Upper lobe of right lung (tissue), 1 donor: ENCODE measurements at regions not wholly inside any gene's neighbourhood (a gene's known extent, or its start where the extent isn't known, plus 50 kb on each side); places are given as distances from the start of the nearest gene placed in this dataset.

Experiments
- ATAC-seq: fragments of 200-7000 bp; cut with Tn5 transposase; one replicate; pipeline ENCODE4 v1.9.1; 2020; ENCODE audit warnings: mild to moderate bottlenecking, moderate library complexity
- DNase-seq: peaks from one replicate; pipeline ENCODE4 v3.0.0-alpha.2; 2020
- H3K27ac ChIP-seq: fragments of 200-600 bp; one replicate; pipeline ENCODE4 v1.8.0; 2022
- H3K27me3 ChIP-seq: fragments of 200-600 bp; one replicate; pipeline ENCODE4 v1.8.0; 2022; ENCODE audit warnings: mild to moderate bottlenecking
- H3K36me3 ChIP-seq: fragments of 200-600 bp; one replicate; pipeline ENCODE4 v1.8.0; 2022
- H3K4me1 ChIP-seq: fragments of 200-600 bp; one replicate; pipeline ENCODE4 v1.8.0; 2022
- H3K4me3 ChIP-seq: fragments of 200-600 bp; one replicate; pipeline ENCODE4 v1.8.0; 2022; ENCODE audit warnings: mild to moderate bottlenecking
- H3K9me3 ChIP-seq: fragments of 200-600 bp; one replicate; pipeline ENCODE4 v1.8.0; 2022
- intact Hi-C: fragments of 100-400 bp; cut with DNase I; formaldehyde crosslinking; loops from one replicate; pipeline ENCODE4 v1.11.0; 2022
- TF ChIP-seq, protein P1 (sequence below): fragments of 200-600 bp; IDR thresholded peaks from one replicate; pipeline ENCODE4 v1.8.0; 2022; ENCODE audit warnings: antibody characterized with exemption
- donor health status: DM: no; HTN: yes; CAD: no; lungs with severe emphysema.

DNA sequence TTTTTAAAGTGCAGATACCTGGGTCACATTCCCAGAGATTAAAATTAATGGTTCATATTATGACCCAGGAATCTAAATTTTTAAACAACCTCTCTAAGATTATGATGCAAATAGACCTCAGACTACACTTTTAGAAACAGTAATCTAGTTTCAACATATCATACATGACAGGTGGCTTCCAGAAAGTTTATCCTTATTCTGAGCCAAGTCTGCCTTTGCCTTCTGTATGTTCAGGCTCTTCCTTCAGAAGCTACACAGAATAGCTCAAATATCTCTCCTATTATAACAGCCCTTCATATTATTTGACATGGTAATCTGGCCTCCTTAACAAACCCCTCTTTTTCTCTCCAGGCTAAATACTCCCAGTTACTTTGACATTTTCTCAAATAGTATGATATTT lies 101.9 kb downstream of the FZD1 start:
- H3K9me3 ChIP-seq, result no peaks in the 10 kb centered on the region
- TF ChIP-seq, protein P1, sequence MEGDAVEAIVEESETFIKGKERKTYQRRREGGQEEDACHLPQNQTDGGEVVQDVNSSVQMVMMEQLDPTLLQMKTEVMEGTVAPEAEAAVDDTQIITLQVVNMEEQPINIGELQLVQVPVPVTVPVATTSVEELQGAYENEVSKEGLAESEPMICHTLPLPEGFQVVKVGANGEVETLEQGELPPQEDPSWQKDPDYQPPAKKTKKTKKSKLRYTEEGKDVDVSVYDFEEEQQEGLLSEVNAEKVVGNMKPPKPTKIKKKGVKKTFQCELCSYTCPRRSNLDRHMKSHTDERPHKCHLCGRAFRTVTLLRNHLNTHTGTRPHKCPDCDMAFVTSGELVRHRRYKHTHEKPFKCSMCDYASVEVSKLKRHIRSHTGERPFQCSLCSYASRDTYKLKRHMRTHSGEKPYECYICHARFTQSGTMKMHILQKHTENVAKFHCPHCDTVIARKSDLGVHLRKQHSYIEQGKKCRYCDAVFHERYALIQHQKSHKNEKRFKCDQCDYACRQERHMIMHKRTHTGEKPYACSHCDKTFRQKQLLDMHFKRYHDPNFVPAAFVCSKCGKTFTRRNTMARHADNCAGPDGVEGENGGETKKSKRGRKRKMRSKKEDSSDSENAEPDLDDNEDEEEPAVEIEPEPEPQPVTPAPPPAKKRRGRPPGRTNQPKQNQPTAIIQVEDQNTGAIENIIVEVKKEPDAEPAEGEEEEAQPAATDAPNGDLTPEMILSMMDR, result no peak
- intact Hi-C loops, result no loop called here
- no peak for ATAC-seq
- H3K4me3 ChIP-seq, result no peak overlapping the region
- no peaks in the 10 kb centered on the region for H3K27me3 ChIP-seq
- DNase-seq, result no peak
- no peaks in the 10 kb centered on the region for H3K36me3 ChIP-seq
- H3K4me1 ChIP-seq, result no peaks in the 10 kb centered on the region
- H3K27ac ChIP-seq, result no peak overlapping the region

DNA sequence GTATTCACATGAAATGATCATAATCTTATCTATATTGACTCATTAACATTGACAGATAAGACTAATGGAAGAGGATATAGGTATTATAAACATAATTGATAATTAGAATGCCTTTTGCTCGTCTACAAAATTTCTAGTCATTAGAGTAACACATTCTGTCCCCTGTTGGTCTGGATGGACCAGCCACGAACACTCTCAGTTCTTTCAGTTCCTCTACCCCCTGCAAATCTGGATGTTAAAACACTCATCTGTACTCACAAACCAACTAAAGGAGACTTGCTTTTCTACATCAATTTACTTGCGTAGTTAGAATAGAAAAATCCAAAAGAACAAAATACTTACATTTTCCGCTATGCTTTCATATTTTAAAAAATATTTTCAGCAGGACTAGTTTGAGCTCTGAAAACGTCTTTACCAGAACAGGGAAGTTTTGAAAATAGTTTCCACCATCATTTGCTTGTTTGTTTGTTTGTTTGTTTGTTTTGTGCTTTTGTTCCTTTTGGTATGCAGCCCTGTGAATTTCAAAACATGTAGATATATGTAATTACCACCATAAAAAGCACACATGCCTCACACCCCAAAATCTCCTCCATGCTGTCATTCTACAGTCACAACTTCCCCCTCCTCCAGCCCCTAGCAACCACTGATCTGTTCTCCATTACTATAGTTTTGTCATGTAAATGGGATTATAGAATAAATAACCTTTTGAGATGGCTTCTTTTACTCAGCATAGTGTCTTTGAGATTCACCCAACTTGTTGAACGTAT lies 103.8 kb downstream of the FZD1 start:
- Histone ChIP-seq H3K9me3 (no peaks in the 10 kb centered on the region), H3K27me3 (no peaks in the 10 kb centered on the region), H3K36me3 (no peaks in the 10 kb centered on the region), H3K27ac (no peak overlapping the region), H3K4me3 (no peak overlapping the region), H3K4me1 (no peaks in the 10 kb centered on the region)
- TF ChIP-seq, protein P1, result no peak
- ATAC-seq, result no peak
- intact Hi-C loops, result no loop called here
- DNase-seq, result no peak

DNA sequence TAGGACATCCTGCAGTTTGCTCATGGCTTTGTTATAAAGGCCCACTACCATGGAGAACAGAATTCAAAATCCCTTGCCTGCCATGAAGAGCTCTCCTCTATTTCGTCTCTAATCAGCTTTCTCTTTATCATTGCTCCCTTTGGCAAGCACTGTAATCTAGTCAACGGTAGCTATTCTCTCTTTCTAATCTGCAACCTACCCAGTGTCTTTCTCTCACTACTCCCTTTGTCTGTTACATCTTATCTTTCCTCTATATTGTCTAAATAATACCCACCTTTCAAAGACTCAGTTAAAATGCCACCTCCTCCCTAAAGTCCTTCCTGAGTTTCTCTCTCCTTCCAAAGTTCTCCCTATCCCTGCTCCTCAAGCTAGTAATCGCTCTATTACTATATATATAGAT lies 108.1 kb downstream of the FZD1 start:
- no peak for ATAC-seq
- no peak overlapping the region for H3K4me3 ChIP-seq
- TF ChIP-seq, protein P1, result no peak
- no peak overlapping the region for H3K27ac ChIP-seq
- H3K9me3 ChIP-seq, result no peaks in the 10 kb centered on the region
- DNase-seq, result no peak
- no peaks in the 10 kb centered on the region for H3K27me3 ChIP-seq
- intact Hi-C loops, result no loop called here
- no peaks in the 10 kb centered on the region for H3K4me1 ChIP-seq
- H3K36me3 ChIP-seq, result no peaks in the 10 kb centered on the region

DNA sequence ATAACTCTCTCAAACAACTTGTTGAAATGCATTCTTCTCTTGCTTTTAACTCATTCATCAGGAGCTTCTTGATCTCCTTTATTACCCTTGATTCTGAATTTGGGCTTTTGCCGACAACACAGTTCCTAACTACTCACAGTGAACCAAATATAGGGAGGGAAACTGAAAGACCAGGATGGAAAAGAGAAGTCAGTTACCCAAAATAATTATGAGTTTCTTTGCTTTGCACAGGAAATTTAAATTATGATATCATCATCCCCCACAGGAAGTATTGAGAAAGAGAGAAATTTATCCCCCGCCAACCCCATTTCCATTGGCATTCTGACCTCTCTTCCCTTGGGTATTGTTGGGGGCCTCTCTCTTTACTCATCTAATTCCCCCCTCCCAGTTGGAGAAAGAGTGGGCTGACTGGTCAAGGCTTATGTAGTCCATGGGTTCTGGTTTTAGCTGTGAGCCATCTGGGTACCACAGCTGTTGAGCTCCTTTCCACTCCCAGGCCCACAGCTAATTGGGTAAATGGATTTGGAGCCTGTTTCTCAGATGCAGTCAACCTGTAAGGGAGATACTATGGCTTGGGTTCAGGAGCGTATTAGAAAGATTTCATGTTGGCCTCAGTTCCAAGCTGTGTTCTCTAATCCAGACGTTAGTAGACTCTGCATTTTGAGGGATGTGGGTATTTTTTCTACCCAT lies 109.0 kb downstream of the FZD1 start:
- Histone ChIP-seq H3K36me3 (no peaks in the 10 kb centered on the region), H3K27ac (no peak overlapping the region), H3K27me3 (no peaks in the 10 kb centered on the region), H3K4me3 (no peak overlapping the region), H3K4me1 (no peaks in the 10 kb centered on the region), H3K9me3 (no peaks in the 10 kb centered on the region)
- DNase-seq (no peak), ATAC-seq (no peak)
- TF ChIP-seq, protein P1, result no peak
- intact Hi-C loops, result no loop called here

DNA sequence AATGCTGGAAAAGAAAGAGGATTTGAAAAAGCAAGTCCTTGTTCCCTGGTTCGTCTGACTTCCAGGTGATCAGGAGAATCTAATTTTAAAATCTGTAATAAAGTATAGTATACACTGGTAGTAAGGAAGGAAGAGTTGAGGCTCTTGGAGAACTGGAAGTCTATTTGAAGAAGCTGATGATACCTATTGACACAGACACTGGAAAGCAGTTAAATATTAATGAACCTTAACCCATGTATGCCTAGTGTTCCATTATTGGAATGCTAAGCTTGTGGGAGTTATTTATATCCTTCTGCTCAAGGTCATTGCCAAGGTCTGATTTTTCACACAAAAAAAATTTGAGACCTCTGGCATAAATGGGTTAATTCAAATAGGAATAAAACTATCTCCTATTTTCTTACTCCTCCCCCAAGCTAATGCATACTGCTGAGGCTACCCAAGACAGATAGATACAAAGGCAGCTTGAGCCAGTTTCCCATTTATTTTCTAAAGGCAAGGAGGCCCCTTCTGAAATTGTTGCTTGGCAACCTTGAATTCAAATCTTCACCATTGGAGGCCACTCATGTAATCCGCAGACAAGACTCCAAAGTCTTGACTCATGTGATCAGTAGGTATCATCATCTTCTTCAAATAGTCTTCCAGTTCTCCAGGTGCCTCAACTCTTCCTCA lies 110.2 kb downstream of the FZD1 start:
- intact Hi-C loops, result no loop called here
- no peaks in the 10 kb centered on the region for H3K27me3 ChIP-seq
- TF ChIP-seq, protein P1, result no peak
- DNase-seq, result no peak
- no peak overlapping the region for H3K4me3 ChIP-seq
- no peaks in the 10 kb centered on the region for H3K36me3 ChIP-seq
- no peaks in the 10 kb centered on the region for H3K9me3 ChIP-seq
- H3K27ac ChIP-seq, result no peak overlapping the region
- no peak for ATAC-seq
- H3K4me1 ChIP-seq, result no peaks in the 10 kb centered on the region
